ENCODE measurements at regions not wholly inside any gene's neighbourhood (a gene's known extent, or its start where the extent isn't known, plus 50 kb on each side); places are given as distances from the start of the nearest gene placed in this dataset.

- peak in 12 of 56 donors; percentile 1 to 37 (median 8) for DNase-seq
Observed at GRCh38 chr2:204012072-204012653, 75.6 kb downstream of the ICOS start.

- DNase-seq = no peak
Observed at GRCh38 chr2:204015118-204015843, 78.7 kb downstream of the ICOS start.

GRCh38 chr2:204018717-204019116, 82.2 kb downstream of the ICOS start:
- DNase-seq = no peak

- no peak for DNase-seq
Observed at GRCh38 chr2:204019572-204020501, 83.3 kb downstream of the ICOS start.

- DNase-seq = no peak
Observed at GRCh38 chr2:204021290-204022081, 84.9 kb downstream of the ICOS start.

- DNase-seq = no peak
Observed at GRCh38 chr2:204022550-204022949, 86.0 kb downstream of the ICOS start.

- DNase-seq = no peak
Observed at GRCh38 chr2:204023088-204023487, 86.5 kb downstream of the ICOS start.

- DNase-seq = peak in 9 of 56 donors; percentile 0 to 17 (median 3)
Observed at GRCh38 chr2:204024503-204024902, 87.9 kb downstream of the ICOS start.

- no peak for DNase-seq
Observed at GRCh38 chr2:204024906-204025475, 88.4 kb downstream of the ICOS start.

- no peak for DNase-seq
Observed at GRCh38 chr2:204026294-204026693, 89.7 kb downstream of the ICOS start.

GRCh38 chr2:204027091-204027490, 90.5 kb downstream of the ICOS start:
- DNase-seq = no peak

GRCh38 chr2:204030322-204030721, 93.8 kb downstream of the ICOS start:
- peak in 2 of 56 donors; percentile 0 to 8 for DNase-seq

GRCh38 chr2:204031056-204031455, 94.5 kb downstream of the ICOS start:
- no peak for DNase-seq

GRCh38 chr2:204032301-204032700, 95.7 kb downstream of the ICOS start:
- DNase-seq = no peak

- DNase-seq = no peak
Observed at GRCh38 chr2:204033611-204034495, 97.3 kb downstream of the ICOS start.

- no peak for DNase-seq
Observed at GRCh38 chr2:204036706-204037105, 100.1 kb downstream of the ICOS start.

GRCh38 chr2:204037286-204037685, 100.7 kb downstream of the ICOS start:
- DNase-seq = no peak

- no peak for DNase-seq
Observed at GRCh38 chr2:204039298-204039838, 102.8 kb downstream of the ICOS start.

- no peak for DNase-seq
Observed at GRCh38 chr2:204040016-204040415, 103.5 kb downstream of the ICOS start.

GRCh38 chr2:204042401-204042800, 105.8 kb downstream of the ICOS start:
- DNase-seq = no peak

Measured in nucleus accumbens (tissue), 56 donors.